WTC11 (cell line): ENCODE measurements at regions not wholly inside any gene's neighbourhood (a gene's known extent, or its start where the extent isn't known, plus 50 kb on each side); places are given as distances from the start of the nearest gene placed in this dataset.

Experiments
- AFF4 ChIP-seq: sonication (generic); formaldehyde crosslinking; IDR thresholded peaks from 2 replicates; pipeline ENCODE4 v1.8.1; 2023; ENCODE audit warnings: mild to moderate bottlenecking, missing genetic modification reagents, borderline replicate concordance
- CREB1 ChIP-seq: sonication (generic); formaldehyde crosslinking; IDR thresholded peaks from 2 replicates; pipeline ENCODE4 v1.8.0; 2023; ENCODE audit warnings: mild to moderate bottlenecking, missing genetic modification reagents
- CTCF ChIP-seq: fragments of 200-600 bp; IDR thresholded peaks from 2 replicates; pipeline ENCODE4 v1.8.0; 2022; ENCODE audit warnings: antibody characterized with exemption
- ESRRA ChIP-seq: sonication (generic); formaldehyde crosslinking; IDR thresholded peaks from 2 replicates; pipeline ENCODE4 v1.8.1; 2022; ENCODE audit warnings: mild to moderate bottlenecking, missing genetic modification reagents, borderline replicate concordance
- JUN ChIP-seq: sonication (generic); formaldehyde crosslinking; IDR thresholded peaks from 2 replicates; pipeline ENCODE4 v1.8.0; 2023; ENCODE audit warnings: mild to moderate bottlenecking, missing genetic modification reagents
- NR2C2 ChIP-seq: sonication (generic); formaldehyde crosslinking; IDR thresholded peaks from 2 replicates; pipeline ENCODE4 v1.8.0; 2022; ENCODE audit warnings: mild to moderate bottlenecking, missing genetic modification reagents
- SP1 ChIP-seq: sonication (generic); formaldehyde crosslinking; conservative IDR thresholded peaks from 2 replicates; pipeline ENCODE4 v1.8.1; 2022; ENCODE audit warnings: missing genetic modification reagents
- TP53 ChIP-seq: sonication (generic); formaldehyde crosslinking; IDR thresholded peaks from 2 replicates; pipeline ENCODE4 v1.8.1; 2023; ENCODE audit warnings: mild to moderate bottlenecking, missing genetic modification reagents
- ZNF219 ChIP-seq: sonication (generic); formaldehyde crosslinking; IDR thresholded peaks from 2 replicates; pipeline ENCODE4 v1.8.0; 2023; ENCODE audit warnings: missing genetic modification reagents, mild to moderate bottlenecking, borderline replicate concordance
- TF ChIP-seq, protein P1 (sequence below): sonication (generic); formaldehyde crosslinking; IDR thresholded peaks from 2 replicates; pipeline ENCODE4 v1.8.1; 2023; ENCODE audit warnings: mild to moderate bottlenecking, missing genetic modification reagents, moderate library complexity
- TF ChIP-seq, protein P2 (sequence below): sonication (generic); formaldehyde crosslinking; IDR thresholded peaks from 2 replicates; pipeline ENCODE4 v1.8.1; 2022; ENCODE audit warnings: missing genetic modification reagents, borderline replicate concordance

DNA sequence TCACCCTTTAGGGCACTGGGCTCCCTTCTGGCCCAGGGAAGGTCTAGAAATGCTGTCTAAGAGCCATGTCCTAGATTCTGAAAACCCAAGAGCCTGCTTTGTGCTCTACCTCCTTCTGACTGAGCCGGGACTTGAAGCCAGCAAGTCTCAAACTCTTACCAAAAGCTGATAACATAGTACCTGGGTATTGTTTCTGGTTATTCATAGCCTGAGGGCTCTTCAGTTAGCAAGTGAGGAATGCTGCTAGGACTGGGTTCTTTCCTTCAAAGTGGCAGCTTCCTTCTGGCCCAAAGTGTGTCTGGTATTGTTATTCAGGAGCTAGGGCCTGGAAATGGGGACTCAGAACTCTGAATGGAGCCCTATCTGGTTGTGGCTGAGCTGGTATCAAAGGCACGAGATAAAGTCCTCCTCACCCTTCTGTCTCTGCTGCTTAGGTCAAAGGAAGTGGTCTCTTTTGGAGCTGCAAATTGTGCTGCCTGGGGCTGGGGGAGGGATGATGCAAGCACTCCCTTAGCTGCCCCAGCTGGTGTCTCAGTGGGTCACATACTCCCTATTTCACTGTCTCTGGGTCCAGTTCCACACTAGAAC lies 696.0 kb upstream of the CCDC179 start:
- TF ChIP-seq TP53 (CRISPR knock-in tag) = no peak
- TF ChIP-seq JUN (CRISPR knock-in tag) = no peak
- TF ChIP-seq CTCF = no peak
- TF ChIP-seq, protein P1, sequence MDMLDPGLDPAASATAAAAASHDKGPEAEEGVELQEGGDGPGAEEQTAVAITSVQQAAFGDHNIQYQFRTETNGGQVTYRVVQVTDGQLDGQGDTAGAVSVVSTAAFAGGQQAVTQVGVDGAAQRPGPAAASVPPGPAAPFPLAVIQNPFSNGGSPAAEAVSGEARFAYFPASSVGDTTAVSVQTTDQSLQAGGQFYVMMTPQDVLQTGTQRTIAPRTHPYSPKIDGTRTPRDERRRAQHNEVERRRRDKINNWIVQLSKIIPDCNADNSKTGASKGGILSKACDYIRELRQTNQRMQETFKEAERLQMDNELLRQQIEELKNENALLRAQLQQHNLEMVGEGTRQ (CRISPR knock-in tag) = no peak
- TF ChIP-seq CREB1 = no peak
- TF ChIP-seq ESRRA (CRISPR knock-in tag) = no peak
- TF ChIP-seq AFF4 (CRISPR knock-in tag) = no peak
- TF ChIP-seq, protein P2, sequence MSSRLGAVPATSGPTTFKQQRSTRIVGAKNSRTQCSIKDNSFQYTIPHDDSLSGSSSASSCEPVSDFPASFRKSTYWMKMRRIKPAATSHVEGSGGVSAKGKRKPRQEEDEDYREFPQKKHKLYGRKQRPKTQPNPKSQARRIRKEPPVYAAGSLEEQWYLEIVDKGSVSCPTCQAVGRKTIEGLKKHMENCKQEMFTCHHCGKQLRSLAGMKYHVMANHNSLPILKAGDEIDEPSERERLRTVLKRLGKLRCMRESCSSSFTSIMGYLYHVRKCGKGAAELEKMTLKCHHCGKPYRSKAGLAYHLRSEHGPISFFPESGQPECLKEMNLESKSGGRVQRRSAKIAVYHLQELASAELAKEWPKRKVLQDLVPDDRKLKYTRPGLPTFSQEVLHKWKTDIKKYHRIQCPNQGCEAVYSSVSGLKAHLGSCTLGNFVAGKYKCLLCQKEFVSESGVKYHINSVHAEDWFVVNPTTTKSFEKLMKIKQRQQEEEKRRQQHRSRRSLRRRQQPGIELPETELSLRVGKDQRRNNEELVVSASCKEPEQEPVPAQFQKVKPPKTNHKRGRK (CRISPR knock-in tag) = no peak
- no peak for TF ChIP-seq NR2C2 (CRISPR knock-in tag)
- no peak for TF ChIP-seq ZNF219 (CRISPR knock-in tag)
- TF ChIP-seq SP1 = no peak
